Lung (tissue), 11 donors: ENCODE measurements at regions not wholly inside any gene's neighbourhood (a gene's known extent, or its start where the extent isn't known, plus 50 kb on each side); places are given as distances from the start of the nearest gene placed in this dataset.

Experiments used
- ATAC-seq: fragments of 200-7000 bp; cut with Tn5 transposase; one replicate; pipeline ENCODE4 v1.9.1; 2020; ENCODE audit warnings: moderate number of reproducible peaks; ENCODE audit not compliant: insufficient read depth, low FRiP score
- DNase-seq, 3 donors: peaks; one replicate each; pipeline ENCODE4 v3.0.0-alpha.2; 2013 to 2017
- H3K27ac ChIP-seq, 2 donors: one replicate each; pipeline ENCODE4 v1.5.1; 2013; ENCODE audit warnings: mild to moderate bottlenecking in 2 of 2, moderate library complexity in 2 of 2, control low read depth in 1 of 2, inconsistent platforms in 1 of 2, low read depth in 1 of 2, low read length in 1 of 2
- H3K27me3 ChIP-seq, 3 donors: one replicate each; pipeline ENCODE4 v1.5.1; 2013; ENCODE audit warnings: low read length in 2 of 3; ENCODE audit not compliant: control insufficient read depth in 3 of 3, insufficient read depth in 3 of 3
- H3K36me3 ChIP-seq, 4 donors: one replicate each; pipeline ENCODE4 v1.5.1; 2013; ENCODE audit warnings: low read length in 4 of 4, mild to moderate bottlenecking in 1 of 4, moderate library complexity in 1 of 4; ENCODE audit not compliant: control insufficient read depth in 4 of 4, insufficient read depth in 4 of 4
- H3K4me1 ChIP-seq, 5 donors: one replicate each; pipeline ENCODE4 v1.5.1; 2013; ENCODE audit warnings: low read length in 5 of 5, mild to moderate bottlenecking in 2 of 5, moderate library complexity in 1 of 5; ENCODE audit not compliant: control insufficient read depth in 5 of 5, insufficient read depth in 5 of 5
- H3K4me3 ChIP-seq: one replicate; pipeline ENCODE4 v1.5.1; 2013; ENCODE audit warnings: mild to moderate bottlenecking, control low read depth, moderate library complexity
- H3K9ac ChIP-seq, 2 donors: one replicate each; pipeline ENCODE4 v1.5.1; 2013; ENCODE audit warnings: low read length in 2 of 2, control low read depth in 1 of 2; ENCODE audit not compliant: insufficient read depth in 1 of 2
- H3K9me3 ChIP-seq, 4 donors: one replicate each; pipeline ENCODE4 v1.5.1; 2013; ENCODE audit warnings: low read length in 3 of 4, mild to moderate bottlenecking in 1 of 4, moderate library complexity in 1 of 4; ENCODE audit not compliant: control insufficient read depth in 4 of 4, insufficient read depth in 3 of 4
- WGBS, 2 donors: extraction: QIAGEN DNeasy Blood & Tissue Kit; methylation state at CpG; one replicate each; pipeline ENCODE4 v1.1.7; 2013; 5-methylcytosine and 5-hydroxymethylcytosine counted together
- TF ChIP-seq, protein P1 (sequence below): IDR thresholded peaks from 2 replicates; pipeline ENCODE4 v1.5.1; 2012; ENCODE audit warnings: mild to moderate bottlenecking; ENCODE audit errors: control extremely low read depth, extremely low read depth
- donor health status: control.
- donor health status: control.
- donor health status: Bipolar disorder and iron deficiency.
- donor health status: healthy.
- donor health status: DM: yes; HTN: yes; CAD: no.

DNA sequence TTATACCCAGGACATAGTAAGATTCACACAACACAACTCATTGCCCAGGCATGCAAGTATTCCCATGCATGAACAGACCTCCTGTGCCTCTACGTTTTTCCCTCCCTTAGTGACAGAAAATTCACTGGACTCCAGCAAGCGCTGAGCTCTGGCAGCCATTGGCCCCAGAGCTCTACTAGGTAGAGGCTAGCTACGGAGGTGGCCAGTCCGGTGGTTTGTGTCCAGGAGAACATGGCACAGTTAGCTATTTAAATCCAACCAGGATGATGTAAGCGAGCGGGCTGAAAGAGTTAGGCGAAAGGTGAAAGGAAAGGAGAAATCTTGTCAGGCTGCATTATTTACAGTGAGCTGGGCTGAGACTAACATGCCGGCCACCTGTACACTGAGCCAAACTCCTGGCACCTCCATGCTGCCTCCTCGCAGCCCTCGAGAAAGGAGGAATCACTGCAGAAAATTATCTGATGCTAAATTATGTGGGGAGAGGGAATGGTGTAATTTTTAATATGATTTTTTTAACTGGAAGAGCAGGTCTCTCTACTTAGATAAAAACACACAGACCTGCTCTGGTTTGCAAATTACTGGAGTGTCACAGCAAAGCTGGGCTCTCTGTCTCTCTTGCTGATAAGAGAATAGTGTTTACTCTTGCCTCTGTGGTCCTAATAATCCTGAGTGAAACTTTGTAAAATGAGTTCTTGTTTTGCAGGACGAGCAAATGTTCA, 50.1 kb upstream of the ARMC2 start:
- WGBS, 2 donors = 37 to 40% methylated on average over 11 of the region's 11 CpGs
- TF ChIP-seq, protein P1, sequence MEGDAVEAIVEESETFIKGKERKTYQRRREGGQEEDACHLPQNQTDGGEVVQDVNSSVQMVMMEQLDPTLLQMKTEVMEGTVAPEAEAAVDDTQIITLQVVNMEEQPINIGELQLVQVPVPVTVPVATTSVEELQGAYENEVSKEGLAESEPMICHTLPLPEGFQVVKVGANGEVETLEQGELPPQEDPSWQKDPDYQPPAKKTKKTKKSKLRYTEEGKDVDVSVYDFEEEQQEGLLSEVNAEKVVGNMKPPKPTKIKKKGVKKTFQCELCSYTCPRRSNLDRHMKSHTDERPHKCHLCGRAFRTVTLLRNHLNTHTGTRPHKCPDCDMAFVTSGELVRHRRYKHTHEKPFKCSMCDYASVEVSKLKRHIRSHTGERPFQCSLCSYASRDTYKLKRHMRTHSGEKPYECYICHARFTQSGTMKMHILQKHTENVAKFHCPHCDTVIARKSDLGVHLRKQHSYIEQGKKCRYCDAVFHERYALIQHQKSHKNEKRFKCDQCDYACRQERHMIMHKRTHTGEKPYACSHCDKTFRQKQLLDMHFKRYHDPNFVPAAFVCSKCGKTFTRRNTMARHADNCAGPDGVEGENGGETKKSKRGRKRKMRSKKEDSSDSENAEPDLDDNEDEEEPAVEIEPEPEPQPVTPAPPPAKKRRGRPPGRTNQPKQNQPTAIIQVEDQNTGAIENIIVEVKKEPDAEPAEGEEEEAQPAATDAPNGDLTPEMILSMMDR = no peak
- H3K4me1 ChIP-seq = peaks cover 2 to 20% (median 5%) of the 10 kb centered on the region in 5 donors
- no peaks in the 10 kb centered on the region for H3K27me3 ChIP-seq
- no peak for ATAC-seq
- H3K9ac ChIP-seq = peak overlapping the region in 1 of 2 donors; percentile 31
- DNase-seq = no peak
- H3K9me3 ChIP-seq = no peaks in the 10 kb centered on the region
- no peak overlapping the region for H3K4me3 ChIP-seq
- H3K36me3 ChIP-seq = no peaks in the 10 kb centered on the region
- H3K27ac ChIP-seq = peak overlapping the region in 1 of 2 donors; percentile 34
